ENCODE measurements at regions not wholly inside any gene's neighbourhood (a gene's known extent, or its start where the extent isn't known, plus 50 kb on each side); places are given as distances from the start of the nearest gene placed in this dataset.
"Not testable (repeated sequence)": the region's sequence is repeated elsewhere in the genome, so short reads cannot be mapped to it uniquely, and the experiment has no call there.

GRCh38 chr20:43404878-43405277 is 52.8 kb upstream of the SRSF6 start:
- no peak for DNase-seq (ENCODE audit: low read depth)

GRCh38 chr20:43400882-43401281 is 56.8 kb upstream of the SRSF6 start:
- not testable (repeated sequence) for DNase-seq (ENCODE audit: low read depth)

GRCh38 chr20:43398676-43399324 is 58.9 kb upstream of the SRSF6 start:
- no peak for DNase-seq (ENCODE audit: low read depth)

GRCh38 chr20:43397147-43397546 is 60.5 kb upstream of the SRSF6 start:
- DNase-seq (ENCODE audit: low read depth): no peak

GRCh38 chr20:43393052-43393451 is 64.6 kb upstream of the SRSF6 start:
- DNase-seq (ENCODE audit: low read depth): no peak

- DNase-seq (ENCODE audit: low read depth): no peak
Measured at GRCh38 chr20:43392561-43392960, 65.1 kb upstream of the SRSF6 start.

GRCh38 chr20:43389839-43390626 is 67.7 kb upstream of the SRSF6 start:
- no peak for DNase-seq (ENCODE audit: low read depth)

GRCh38 chr20:43389211-43389610 is 68.5 kb upstream of the SRSF6 start:
- no peak for DNase-seq (ENCODE audit: low read depth)

- peak; percentile 41 for DNase-seq (ENCODE audit: low read depth)
Measured at GRCh38 chr20:43388268-43389002, 69.3 kb upstream of the SRSF6 start.

GRCh38 chr20:43387737-43388136 is 70.0 kb upstream of the SRSF6 start:
- DNase-seq (ENCODE audit: low read depth): no peak

GRCh38 chr20:43386878-43387277 is 70.8 kb upstream of the SRSF6 start:
- DNase-seq (ENCODE audit: low read depth): no peak

- no peak for DNase-seq (ENCODE audit: low read depth)
Measured at GRCh38 chr20:43385914-43386313, 71.8 kb upstream of the SRSF6 start.

GRCh38 chr20:43384101-43384940 is 73.4 kb upstream of the SRSF6 start:
- DNase-seq (ENCODE audit: low read depth): no peak

- DNase-seq (ENCODE audit: low read depth): peak; percentile 53
Measured at GRCh38 chr20:43383026-43383795, 74.5 kb upstream of the SRSF6 start.

- DNase-seq (ENCODE audit: low read depth): not testable (repeated sequence)
Measured at GRCh38 chr20:43382135-43382534, 75.6 kb upstream of the SRSF6 start.

GRCh38 chr20:43381533-43381932 is 76.2 kb upstream of the SRSF6 start:
- not testable (repeated sequence) for DNase-seq (ENCODE audit: low read depth)

- no peak for DNase-seq (ENCODE audit: low read depth)
Measured at GRCh38 chr20:43379239-43379917, 78.3 kb upstream of the SRSF6 start.

GRCh38 chr20:43376831-43377230 is 80.9 kb upstream of the SRSF6 start:
- DNase-seq (ENCODE audit: low read depth): no peak

- no peak for DNase-seq (ENCODE audit: low read depth)
Measured at GRCh38 chr20:43375591-43375990, 82.1 kb upstream of the SRSF6 start.

- no peak for DNase-seq (ENCODE audit: low read depth)
Measured at GRCh38 chr20:43372051-43372450, 85.6 kb upstream of the SRSF6 start.

Measured in forelimb muscle (tissue), 1 donor.